H9 (cell line): ENCODE measurements at regions not wholly inside any gene's neighbourhood (a gene's known extent, or its start where the extent isn't known, plus 50 kb on each side); places are given as distances from the start of the nearest gene placed in this dataset.

Experiments used
- DNase-seq: peaks from one replicate; pipeline ENCODE4 v3.0.0-alpha.2; 2017
- H2AFZ ChIP-seq: one replicate; pipeline ENCODE4 v1.6.1; 2013; ENCODE audit warnings: mild to moderate bottlenecking, low read length, control low read depth, moderate library complexity
- H2AK5ac ChIP-seq: 2 replicates; pipeline ENCODE4 v1.6.1; 2013; ENCODE audit warnings: low read length, control low read depth, mixed read lengths; ENCODE audit not compliant: insufficient read length
- H2BK120ac ChIP-seq: one replicate; pipeline ENCODE4 v1.6.1; 2013; ENCODE audit warnings: low read depth, mild to moderate bottlenecking, low read length, control low read depth, inconsistent platforms; ENCODE audit not compliant: poor library complexity, severe bottlenecking
- H2BK12ac ChIP-seq: 2 replicates; pipeline ENCODE4 v1.6.1; 2013; ENCODE audit warnings: low read length, control low read depth, mixed read lengths, low read depth; ENCODE audit not compliant: insufficient read length
- H2BK15ac ChIP-seq: 2 replicates; pipeline ENCODE4 v1.6.1; 2013; ENCODE audit warnings: low read depth, low read length, control low read depth
- H2BK20ac ChIP-seq: one replicate; pipeline ENCODE4 v1.6.1; 2013; ENCODE audit warnings: low read depth, mild to moderate bottlenecking, low read length, control low read depth, inconsistent platforms; ENCODE audit not compliant: poor library complexity, severe bottlenecking
- H2BK5ac ChIP-seq: 2 replicates; pipeline ENCODE4 v1.6.1; 2013; ENCODE audit warnings: low read length, control low read depth, mixed read lengths; ENCODE audit not compliant: insufficient read length
- H3K14ac ChIP-seq: 2 replicates; pipeline ENCODE4 v1.6.1; 2013; ENCODE audit warnings: low read length, control low read depth; ENCODE audit not compliant: insufficient read depth
- H3K18ac ChIP-seq: 2 replicates; pipeline ENCODE4 v1.6.1; 2013; ENCODE audit warnings: low read depth, mild to moderate bottlenecking, mixed read lengths, low read length, control low read depth; ENCODE audit not compliant: insufficient read length
- H3K23ac ChIP-seq: 2 replicates; pipeline ENCODE4 v1.6.1; 2013; ENCODE audit warnings: low read length, control low read depth, mixed read lengths, low read depth; ENCODE audit not compliant: insufficient read length
- H3K23me2 ChIP-seq: 2 replicates; pipeline ENCODE4 v1.6.1; 2013; ENCODE audit warnings: low read depth, mild to moderate bottlenecking, mixed read lengths, low read length, control low read depth; ENCODE audit not compliant: insufficient read length, poor library complexity, severe bottlenecking
- H3K27ac ChIP-seq: 2 replicates; pipeline ENCODE4 v1.5.1; 2013; ENCODE audit warnings: low read length, control low read depth, mixed read lengths, low read depth; ENCODE audit not compliant: insufficient read length
- H3K27me3 ChIP-seq: 2 replicates; pipeline ENCODE4 v1.6.1; 2013; ENCODE audit warnings: low read length, control low read depth, inconsistent platforms; ENCODE audit not compliant: insufficient read depth
- H3K4ac ChIP-seq: 2 replicates; pipeline ENCODE4 v1.6.1; 2013; ENCODE audit warnings: low read depth, mild to moderate bottlenecking, control low read depth, inconsistent platforms, low read length, moderate library complexity
- H3K4me1 ChIP-seq: 2 replicates; pipeline ENCODE4 v1.6.1; 2013; ENCODE audit warnings: low read length, control low read depth, inconsistent platforms; ENCODE audit not compliant: insufficient read depth
- H3K4me2 ChIP-seq: 2 replicates; pipeline ENCODE4 v1.6.1; 2013; ENCODE audit warnings: low read length, control low read depth, mixed read lengths; ENCODE audit not compliant: insufficient read length, insufficient read depth
- H3K56ac ChIP-seq: 2 replicates; pipeline ENCODE4 v1.6.1; 2013; ENCODE audit warnings: low read depth, mild to moderate bottlenecking, mixed read lengths, low read length, control low read depth; ENCODE audit not compliant: insufficient read length
- H3K79me1 ChIP-seq: 2 replicates; pipeline ENCODE4 v1.6.1; 2013; ENCODE audit warnings: low read depth, mild to moderate bottlenecking, moderate library complexity, low read length, control low read depth, inconsistent platforms; ENCODE audit not compliant: insufficient read depth, poor library complexity, severe bottlenecking
- H3K79me2 ChIP-seq: 2 replicates; pipeline ENCODE4 v1.6.1; 2013; ENCODE audit warnings: low read length, control low read depth, inconsistent platforms; ENCODE audit not compliant: insufficient read depth
- H3K9ac ChIP-seq: 2 replicates; pipeline ENCODE4 v1.6.1; 2013; ENCODE audit warnings: low read length, control low read depth, mixed read lengths; ENCODE audit not compliant: insufficient read length; ENCODE audit errors: extremely low read depth
- H3K9me3 ChIP-seq: one replicate; pipeline ENCODE4 v1.6.1; 2013; ENCODE audit warnings: low read depth, low read length, inconsistent platforms; ENCODE audit not compliant: control insufficient read depth
- H3T11ph ChIP-seq: one replicate; pipeline ENCODE4 v1.6.1; 2013; ENCODE audit warnings: mild to moderate bottlenecking, low read length, control low read depth, inconsistent platforms
- H4K20me1 ChIP-seq: one replicate; pipeline ENCODE4 v1.6.1; 2013; ENCODE audit not compliant: control insufficient read depth, insufficient read length, insufficient read depth
- H4K5ac ChIP-seq: 2 replicates; pipeline ENCODE4 v1.6.1; 2013; ENCODE audit warnings: low read depth, mild to moderate bottlenecking, mixed read lengths, low read length, control low read depth; ENCODE audit not compliant: insufficient read length
- H4K8ac ChIP-seq: replicated peaks from 2 replicates; pipeline ENCODE4 v1.6.1; 2013; ENCODE audit warnings: low read length, control low read depth, mixed read lengths, low read depth; ENCODE audit not compliant: insufficient read length
- H4K91ac ChIP-seq: 2 replicates; pipeline ENCODE4 v1.6.1; 2013; ENCODE audit warnings: low read depth, mild to moderate bottlenecking, moderate library complexity, mixed read lengths, low read length, control low read depth; ENCODE audit not compliant: insufficient read length
- H3K27ac Mint-ChIP-seq, 3 experiments: 2 replicates in 2 of 3; 3 replicates in 1 of 3; pipeline ENCODE4 v1.8.0; 2020 to 2021; ENCODE audit warnings: mixed read lengths in 3 of 3, mild to moderate bottlenecking in 1 of 3, moderate library complexity in 1 of 3
- H3K27me3 Mint-ChIP-seq: 2 replicates; pipeline ENCODE4 v1.8.0; 2021; ENCODE audit warnings: low read depth, mild to moderate bottlenecking, moderate library complexity, mixed read lengths
- H3K36me3 Mint-ChIP-seq, 3 experiments: 2 replicates in 2 of 3; 3 replicates in 1 of 3; pipeline ENCODE4 v1.8.0; 2020 to 2021; ENCODE audit warnings: low read depth in 3 of 3, mixed read lengths in 3 of 3; ENCODE audit not compliant: insufficient read depth in 1 of 3
- H3K4me1 Mint-ChIP-seq, 2 experiments: 2 replicates each; pipeline ENCODE4 v1.8.0; 2020; ENCODE audit warnings: mixed read lengths in 2 of 2
- H3K4me3 Mint-ChIP-seq, 2 experiments: 2 replicates in 1 of 2; 3 replicates in 1 of 2; pipeline ENCODE4 v1.8.0; 2020 to 2021; ENCODE audit warnings: mild to moderate bottlenecking in 2 of 2, mixed read lengths in 2 of 2, moderate library complexity in 1 of 2
- H3K9me3 Mint-ChIP-seq, 2 experiments: 2 replicates in 1 of 2; 3 replicates in 1 of 2; pipeline ENCODE4 v1.8.0; 2020; ENCODE audit warnings: mild to moderate bottlenecking in 2 of 2, mixed read lengths in 2 of 2, moderate library complexity in 1 of 2
- WGBS: extraction: QIAGEN DNeasy Blood & Tissue Kit; methylation state at CpG from one replicate; pipeline ENCODE4 v1.1.7; 2013; ENCODE audit warnings: missing lambda C conversion rate, low lambda C conversion rate, mixed read lengths; ENCODE audit not compliant: insufficient read length; ENCODE audit errors: extremely low coverage; 5-methylcytosine and 5-hydroxymethylcytosine counted together
- TF ChIP-seq, protein P1 (sequence below): fragments of 200-600 bp; sonication (generic); conservative IDR thresholded peaks from 3 replicates; pipeline ENCODE4 v1.8.0; 2021; ENCODE audit warnings: antibody characterized with exemption, mild to moderate bottlenecking

GRCh38 chr6:113281431-113281830 lies 575.7 kb upstream of the MARCKS start:
- H4K5ac ChIP-seq = no peak overlapping the region
- H2AK5ac ChIP-seq = no peak overlapping the region
- no peaks in the 10 kb centered on the region for H3K9me3 ChIP-seq
- no peaks in the 10 kb centered on the region for H4K20me1 ChIP-seq
- H3K56ac ChIP-seq = no peak overlapping the region
- H3K4me1 ChIP-seq = no peaks in the 10 kb centered on the region; the same call in none of the 2 replicates
- no peaks in the 10 kb centered on the region for H3K79me2 ChIP-seq
- H3K23ac ChIP-seq = no peak overlapping the region
- peaks cover 4 to 15% of the 10 kb centered on the region in 2 experiments; a peak in 4 of 5 replicates for H3K9me3 Mint-ChIP-seq
- TF ChIP-seq, protein P1, sequence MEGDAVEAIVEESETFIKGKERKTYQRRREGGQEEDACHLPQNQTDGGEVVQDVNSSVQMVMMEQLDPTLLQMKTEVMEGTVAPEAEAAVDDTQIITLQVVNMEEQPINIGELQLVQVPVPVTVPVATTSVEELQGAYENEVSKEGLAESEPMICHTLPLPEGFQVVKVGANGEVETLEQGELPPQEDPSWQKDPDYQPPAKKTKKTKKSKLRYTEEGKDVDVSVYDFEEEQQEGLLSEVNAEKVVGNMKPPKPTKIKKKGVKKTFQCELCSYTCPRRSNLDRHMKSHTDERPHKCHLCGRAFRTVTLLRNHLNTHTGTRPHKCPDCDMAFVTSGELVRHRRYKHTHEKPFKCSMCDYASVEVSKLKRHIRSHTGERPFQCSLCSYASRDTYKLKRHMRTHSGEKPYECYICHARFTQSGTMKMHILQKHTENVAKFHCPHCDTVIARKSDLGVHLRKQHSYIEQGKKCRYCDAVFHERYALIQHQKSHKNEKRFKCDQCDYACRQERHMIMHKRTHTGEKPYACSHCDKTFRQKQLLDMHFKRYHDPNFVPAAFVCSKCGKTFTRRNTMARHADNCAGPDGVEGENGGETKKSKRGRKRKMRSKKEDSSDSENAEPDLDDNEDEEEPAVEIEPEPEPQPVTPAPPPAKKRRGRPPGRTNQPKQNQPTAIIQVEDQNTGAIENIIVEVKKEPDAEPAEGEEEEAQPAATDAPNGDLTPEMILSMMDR = no peak
- H4K91ac ChIP-seq = no peak overlapping the region
- H3K27me3 Mint-ChIP-seq = no peaks in the 10 kb centered on the region
- H4K8ac ChIP-seq = no peak overlapping the region
- no CpG with 5 or more reads among the region's 1 CpG for WGBS
- DNase-seq = no peak
- H2BK120ac ChIP-seq = no peak overlapping the region
- H3K27me3 ChIP-seq = no peaks in the 10 kb centered on the region
- H3K18ac ChIP-seq = no peak overlapping the region
- H3K27ac ChIP-seq = no peak overlapping the region
- H3K36me3 Mint-ChIP-seq = peaks cover 0 to 13% (median 9%) of the 10 kb centered on the region in 3 experiments; a peak in 5 of 7 replicates
- no peak overlapping the region for H2AFZ ChIP-seq
- no peak overlapping the region for H3K4me2 ChIP-seq
- H3K27ac Mint-ChIP-seq = peak overlapping the region in 2 of 3 experiments; percentile 67 to 97; a peak in 4 of 7 replicates
- H3T11ph ChIP-seq = no peak overlapping the region
- H2BK20ac ChIP-seq = no peak overlapping the region
- H2BK15ac ChIP-seq = no peak overlapping the region
- H3K4ac ChIP-seq = no peak overlapping the region
- no peak overlapping the region for H3K14ac ChIP-seq
- no peak overlapping the region for H2BK5ac ChIP-seq
- H3K79me1 ChIP-seq = no peaks in the 10 kb centered on the region
- no peak overlapping the region for H3K4me3 Mint-ChIP-seq
- H2BK12ac ChIP-seq = no peak overlapping the region
- H3K9ac ChIP-seq = no peak overlapping the region
- no peaks in the 10 kb centered on the region for H3K23me2 ChIP-seq
- H3K4me1 Mint-ChIP-seq = peaks cover 13 to 16% of the 10 kb centered on the region in 2 experiments
